Stimulated activated CD8-positive, alpha-beta memory T cell treated with anti-CD3 and anti-CD28 coated beads, Interleukin-15, amount 100 ng/mL, for 1 hour (primary cell): ENCODE measurements at regions not wholly inside any gene's neighbourhood (a gene's known extent, or its start where the extent isn't known, plus 50 kb on each side); places are given as distances from the start of the nearest gene placed in this dataset.
"Not testable (repeated sequence)": the region's sequence is repeated elsewhere in the genome, so short reads cannot be mapped to it uniquely, and the experiment has no call there.

ENCODE experiments used
- DNase-seq: peaks from one replicate; pipeline ENCODE4 v3.0.0-alpha.2; 2020; ENCODE audit warnings: low read depth

DNA sequence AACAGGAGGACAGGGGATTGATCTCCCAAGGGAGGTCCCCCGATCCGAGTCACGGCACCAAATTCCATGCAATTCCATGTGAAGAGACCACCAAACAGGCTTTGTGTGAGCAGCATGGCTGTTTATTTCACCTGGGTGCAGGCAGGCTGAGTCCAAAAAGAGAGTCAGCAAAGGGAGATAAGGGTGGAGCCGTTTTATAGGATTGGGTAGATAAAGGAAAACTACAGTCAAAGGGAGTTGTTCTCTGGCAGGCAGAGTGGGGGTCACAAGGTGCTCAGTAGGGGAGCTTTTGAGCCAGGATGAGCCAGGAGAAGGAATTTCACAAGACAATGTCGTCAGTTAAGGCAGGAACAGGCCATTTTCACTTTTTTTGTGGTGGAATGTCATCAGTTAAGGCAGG lies 752.7 kb downstream of the GALC start:
- not testable (repeated sequence) for DNase-seq

DNA sequence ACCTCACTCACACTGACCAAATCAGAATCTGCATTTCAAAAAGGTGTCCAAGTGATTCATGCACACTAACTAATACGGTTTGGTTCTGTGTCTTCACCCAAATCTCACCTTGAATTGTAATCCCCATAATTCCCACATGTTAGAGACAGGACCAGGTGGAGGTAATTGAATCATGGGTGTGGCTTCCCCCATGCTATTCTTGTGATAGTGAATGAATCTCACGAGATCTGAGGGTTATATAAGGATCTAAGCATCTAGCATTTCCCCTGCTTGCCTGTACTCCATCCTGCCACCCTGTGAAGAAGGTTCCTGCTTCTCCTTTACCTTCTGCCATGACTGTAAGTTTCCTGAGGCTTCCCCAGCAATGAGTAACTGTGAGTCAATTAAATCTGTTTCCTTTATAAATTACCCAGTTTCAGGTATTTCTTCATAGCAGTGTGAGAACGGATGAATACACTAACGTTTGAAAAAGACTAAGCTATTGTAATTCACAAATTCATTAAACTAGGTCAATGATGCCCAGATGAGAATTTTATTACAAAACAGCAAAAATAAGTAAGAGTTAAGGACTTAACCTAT lies 759.1 kb downstream of the GALC start:
- no peak for DNase-seq

- DNase-seq, result no peak
Observed at GRCh38 chr14:87233266-87233665, 759.7 kb downstream of the GALC start.

- DNase-seq, result no peak
Observed at GRCh38 chr14:87231336-87232026, 761.5 kb downstream of the GALC start.

GRCh38 chr14:87230726-87231125 lies 762.3 kb downstream of the GALC start:
- DNase-seq, result no peak

- DNase-seq, result no peak
Observed at GRCh38 chr14:87229131-87229530, 763.9 kb downstream of the GALC start.

GRCh38 chr14:87217023-87217422 lies 776.0 kb downstream of the GALC start:
- DNase-seq, result no peak

GRCh38 chr14:87214558-87214957 lies 778.4 kb downstream of the GALC start:
- DNase-seq, result no peak

GRCh38 chr14:87207756-87208155 lies 785.2 kb downstream of the GALC start:
- no peak for DNase-seq

DNA sequence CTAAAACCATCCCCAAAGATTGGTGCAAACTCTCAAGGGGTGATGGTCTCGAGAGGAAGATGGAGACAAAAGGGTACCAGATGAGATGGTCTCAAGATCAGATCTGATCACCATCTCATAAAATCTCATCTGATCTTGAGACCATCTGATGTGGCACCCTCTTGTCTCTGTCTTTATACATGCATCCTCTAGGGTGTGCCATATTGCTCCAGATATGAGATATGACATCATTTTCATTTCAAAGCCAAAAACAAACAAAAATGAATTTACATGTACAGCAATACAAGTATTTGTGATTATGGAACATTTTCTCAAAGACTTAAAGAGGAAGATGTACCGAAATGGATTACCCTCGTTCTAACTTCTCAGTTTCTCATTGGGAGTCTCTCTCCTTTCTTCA lies 787.2 kb downstream of the GALC start:
- DNase-seq, result no peak

DNA sequence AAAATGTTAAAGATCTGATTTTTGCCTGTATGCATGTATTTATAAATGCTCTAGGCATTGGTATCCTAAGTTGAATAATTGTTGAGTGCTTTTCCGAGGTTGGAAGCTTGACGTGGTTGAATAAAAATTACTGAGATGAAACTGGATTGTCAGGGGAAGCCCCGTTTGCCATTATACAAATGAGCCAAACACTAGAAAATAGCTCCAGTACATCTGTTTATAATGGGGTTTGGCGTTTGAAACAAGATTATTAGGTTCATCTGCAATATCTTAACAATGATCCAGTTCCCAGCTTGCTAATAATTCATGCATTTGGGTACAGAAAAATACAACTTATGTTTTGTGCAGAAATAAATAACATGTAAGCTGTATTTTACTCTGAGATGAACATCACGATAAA lies 789.6 kb downstream of the GALC start:
- no peak for DNase-seq

GRCh38 chr14:87199381-87199780 lies 793.6 kb downstream of the GALC start:
- no peak for DNase-seq

DNA sequence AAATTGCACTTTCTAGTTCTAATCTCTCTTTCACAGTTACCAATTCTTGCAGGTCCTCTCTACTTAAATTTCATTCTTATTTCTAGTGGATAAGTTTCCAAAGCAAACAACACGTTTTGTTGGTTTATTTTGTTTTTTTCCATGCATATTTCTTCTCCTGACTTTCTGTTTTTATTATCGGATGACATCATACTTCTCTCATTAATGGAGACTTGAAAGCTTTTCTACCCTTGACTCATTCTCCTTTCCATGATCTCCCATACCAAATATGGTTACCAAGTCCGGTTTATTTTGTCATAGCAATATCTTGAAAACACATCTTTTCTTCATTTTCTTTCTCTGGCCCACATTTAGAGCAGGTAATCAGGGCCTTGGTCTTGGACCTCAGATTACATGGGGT lies 796.5 kb downstream of the GALC start:
- DNase-seq, result no peak

GRCh38 chr14:87187786-87188185 lies 805.2 kb downstream of the GALC start:
- DNase-seq, result no peak

- DNase-seq, result no peak
Observed at GRCh38 chr14:87186737-87187136, 806.2 kb downstream of the GALC start.

- DNase-seq, result no peak
Observed at GRCh38 chr14:87185961-87186560, 806.9 kb downstream of the GALC start.

- DNase-seq, result no peak
Observed at GRCh38 chr14:87184180-87184579, 808.8 kb downstream of the GALC start.

DNA sequence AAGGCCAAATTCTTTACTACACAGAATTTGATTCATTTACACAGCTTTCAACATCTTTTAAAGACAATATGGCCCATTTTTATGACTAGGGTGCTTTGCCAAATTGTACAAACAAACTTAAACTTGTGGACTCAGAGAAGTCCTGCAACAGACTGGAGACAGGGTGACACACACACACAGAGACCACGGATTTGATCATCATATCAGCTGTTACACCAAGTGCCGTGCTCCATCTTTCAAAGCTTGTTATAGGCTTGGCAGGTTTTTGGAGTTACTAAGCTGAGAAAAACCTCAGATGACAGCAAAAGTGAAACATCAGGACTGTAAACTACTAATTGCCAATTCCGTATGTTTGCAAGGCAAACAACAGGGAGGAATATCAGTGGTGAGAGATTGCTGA lies 811.7 kb downstream of the GALC start:
- DNase-seq, result no peak

GRCh38 chr14:87179936-87180335 lies 813.0 kb downstream of the GALC start:
- DNase-seq, result no peak

GRCh38 chr14:87178277-87178676 lies 814.7 kb downstream of the GALC start:
- no peak for DNase-seq

DNA sequence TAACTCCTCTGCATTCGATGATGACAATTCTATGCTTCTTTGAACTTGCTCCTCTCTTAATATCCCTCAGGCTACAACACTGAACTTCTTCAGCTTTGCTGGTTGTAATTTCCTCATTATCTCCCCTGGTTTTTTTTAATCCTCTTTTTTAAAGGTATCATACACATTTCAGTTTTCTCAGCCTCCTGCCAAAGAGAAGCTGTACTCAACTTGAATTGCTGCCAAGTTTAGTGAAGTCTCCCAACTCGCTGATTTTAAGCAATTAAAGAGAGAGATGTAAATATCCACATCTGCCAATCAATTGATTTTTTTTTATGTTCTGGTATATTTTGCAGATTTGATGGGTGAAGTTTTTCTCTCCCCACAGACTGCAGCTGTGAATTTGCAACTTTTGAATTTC lies 817.8 kb downstream of the GALC start:
- no peak for DNase-seq

GRCh38 chr14:87171141-87171540 lies 821.8 kb downstream of the GALC start:
- no peak for DNase-seq

GRCh38 chr14:87170179-87170578 lies 822.8 kb downstream of the GALC start:
- DNase-seq, result no peak

GRCh38 chr14:87169362-87169761 lies 823.6 kb downstream of the GALC start:
- no peak for DNase-seq
